ENCODE measurements at regions not wholly inside any gene's neighbourhood (a gene's known extent, or its start where the extent isn't known, plus 50 kb on each side); places are given as distances from the start of the nearest gene placed in this dataset.

GRCh38 chr18:34600158-34600557 is 109.9 kb upstream of the DTNA start:
- TF ChIP-seq CTCF (IDR thresholded peaks at IDR 0.05; ENCODE audit: low read depth, low read length) = no peak

GRCh38 chr18:34600874-34601656 is 109.0 kb upstream of the DTNA start:
- TF ChIP-seq CTCF (IDR thresholded peaks at IDR 0.05; ENCODE audit: low read depth, low read length) = no peak

More at GRCh38 chr18:34600158-34600557, 109.9 kb upstream of the DTNA start:
- no peak overlapping the region for H3K4me3 ChIP-seq (ENCODE audit: low read depth, low read length)

GRCh38 chr18:34604591-34604990 is 105.5 kb upstream of the DTNA start:
- TF ChIP-seq CTCF (IDR thresholded peaks at IDR 0.05; ENCODE audit: low read depth, low read length) = no peak
- no peak overlapping the region for H3K4me3 ChIP-seq (ENCODE audit: low read depth, low read length)

More at GRCh38 chr18:34600874-34601656, 109.0 kb upstream of the DTNA start:
- no peak overlapping the region for H3K4me3 ChIP-seq (ENCODE audit: low read depth, low read length)

GRCh38 chr18:34606851-34607250 is 103.2 kb upstream of the DTNA start:
- H3K4me3 ChIP-seq (ENCODE audit: low read depth, low read length) = no peak overlapping the region
- no peak for TF ChIP-seq CTCF (IDR thresholded peaks at IDR 0.05; ENCODE audit: low read depth, low read length)

- no peak for TF ChIP-seq CTCF (IDR thresholded peaks at IDR 0.05; ENCODE audit: low read depth, low read length)
- no peak overlapping the region for H3K4me3 ChIP-seq (ENCODE audit: low read depth, low read length)
These were observed 102.0 kb upstream of the DTNA start for GRCh38 chr18:34608064-34608463.

- H3K4me3 ChIP-seq (ENCODE audit: low read depth, low read length) = no peak overlapping the region
- TF ChIP-seq CTCF (IDR thresholded peaks at IDR 0.05; ENCODE audit: low read depth, low read length) = no peak
These were observed 100.0 kb upstream of the DTNA start for GRCh38 chr18:34609986-34610648.

- TF ChIP-seq CTCF (IDR thresholded peaks at IDR 0.05; ENCODE audit: low read depth, low read length) = no peak
- no peak overlapping the region for H3K4me3 ChIP-seq (ENCODE audit: low read depth, low read length)
These were observed 98.2 kb upstream of the DTNA start for GRCh38 chr18:34611904-34612303.
